NOMO-1 treated with dmso at 0.1 percent for 144 hours (cell line): ENCODE measurements at regions not wholly inside any gene's neighbourhood (a gene's known extent, or its start where the extent isn't known, plus 50 kb on each side); places are given as distances from the start of the nearest gene placed in this dataset.

Source experiments
- DNase-seq: peaks from one replicate; lab custom pipeline; 2025; ENCODE audit not compliant: unreplicated experiment; lab: John Stamatoyannopoulos, UW

- no peak for DNase-seq
Measured at GRCh38 chr2:122595065-122595464, 839.6 kb downstream of the TSN start.

GRCh38 chr2:122596598-122596997 is 841.1 kb downstream of the TSN start:
- DNase-seq: no peak

GRCh38 chr2:122598784-122599183 is 843.3 kb downstream of the TSN start:
- DNase-seq: no peak

- no peak for DNase-seq
Measured at GRCh38 chr2:122610948-122611609, 855.6 kb downstream of the TSN start.

GRCh38 chr2:122622934-122623333 is 867.5 kb downstream of the TSN start:
- DNase-seq: no peak

- DNase-seq: no peak
Measured at GRCh38 chr2:122627388-122627787, 871.9 kb downstream of the TSN start.

GRCh38 chr2:122634256-122634655 is 878.8 kb downstream of the TSN start:
- DNase-seq: no peak

- DNase-seq: no peak
Measured at GRCh38 chr2:122634920-122635319, 879.5 kb downstream of the TSN start.

GRCh38 chr2:122635686-122636085 is 880.2 kb downstream of the TSN start:
- DNase-seq: no peak

GRCh38 chr2:122636097-122636496 is 880.6 kb downstream of the TSN start:
- no peak for DNase-seq

GRCh38 chr2:122639176-122639575 is 883.7 kb downstream of the TSN start:
- no peak for DNase-seq

GRCh38 chr2:122639711-122640110 is 884.3 kb downstream of the TSN start:
- DNase-seq: no peak

- DNase-seq: no peak
Measured at GRCh38 chr2:122643725-122644329, 888.4 kb downstream of the TSN start.

- no peak for DNase-seq
Measured at GRCh38 chr2:122651236-122651635, 895.8 kb downstream of the TSN start.

GRCh38 chr2:122651780-122652179 is 896.3 kb downstream of the TSN start:
- no peak for DNase-seq

GRCh38 chr2:122652670-122653069 is 897.2 kb downstream of the TSN start:
- no peak for DNase-seq

GRCh38 chr2:122656403-122656802 is 901.0 kb downstream of the TSN start:
- no peak for DNase-seq

GRCh38 chr2:122660786-122661634 is 905.6 kb downstream of the TSN start:
- no peak for DNase-seq

- no peak for DNase-seq
Measured at GRCh38 chr2:122663620-122664019, 908.2 kb downstream of the TSN start.

- no peak for DNase-seq
Measured at GRCh38 chr2:122669627-122670026, 914.2 kb downstream of the TSN start.

GRCh38 chr2:122670897-122671296 is 915.4 kb downstream of the TSN start:
- DNase-seq: no peak

GRCh38 chr2:122680662-122681061 is 925.2 kb downstream of the TSN start:
- DNase-seq: no peak
